GM21619 (cell line): ENCODE measurements at regions not wholly inside any gene's neighbourhood (a gene's known extent, or its start where the extent isn't known, plus 50 kb on each side); places are given as distances from the start of the nearest gene placed in this dataset.

ENCODE experiments used
- ATAC-seq: cut with Tn5 transposase; IDR thresholded peaks from one replicate; pipeline ENCODE4 v1.9.1; 2021; ENCODE audit not compliant: unreplicated experiment

- ATAC-seq, result no peak
Observed at GRCh38 chr4:12595986-12596385, 888.2 kb downstream of the RAB28 start.

DNA sequence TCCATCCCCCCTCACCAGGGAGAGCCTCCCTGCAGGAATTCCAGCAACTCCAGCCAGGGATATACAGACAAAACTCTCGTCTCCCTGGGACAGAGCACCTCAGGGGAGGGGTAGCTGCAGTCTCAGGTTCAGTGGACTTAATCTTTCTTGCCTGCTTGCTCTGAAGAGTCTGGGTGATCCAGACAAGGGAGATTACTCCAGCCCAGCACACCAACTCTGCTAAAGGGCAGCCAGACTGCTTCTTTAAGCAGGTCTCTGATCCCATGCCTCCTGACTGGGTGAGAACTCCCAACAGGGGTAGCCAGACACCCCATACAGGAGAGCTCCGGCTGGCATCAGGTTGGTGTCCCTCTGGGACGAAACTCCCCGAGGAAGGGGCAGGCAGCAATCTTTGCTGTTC is 888.7 kb downstream of the RAB28 start:
- no peak for ATAC-seq

GRCh38 chr4:12588582-12588981 is 895.6 kb downstream of the RAB28 start:
- ATAC-seq, result no peak

DNA sequence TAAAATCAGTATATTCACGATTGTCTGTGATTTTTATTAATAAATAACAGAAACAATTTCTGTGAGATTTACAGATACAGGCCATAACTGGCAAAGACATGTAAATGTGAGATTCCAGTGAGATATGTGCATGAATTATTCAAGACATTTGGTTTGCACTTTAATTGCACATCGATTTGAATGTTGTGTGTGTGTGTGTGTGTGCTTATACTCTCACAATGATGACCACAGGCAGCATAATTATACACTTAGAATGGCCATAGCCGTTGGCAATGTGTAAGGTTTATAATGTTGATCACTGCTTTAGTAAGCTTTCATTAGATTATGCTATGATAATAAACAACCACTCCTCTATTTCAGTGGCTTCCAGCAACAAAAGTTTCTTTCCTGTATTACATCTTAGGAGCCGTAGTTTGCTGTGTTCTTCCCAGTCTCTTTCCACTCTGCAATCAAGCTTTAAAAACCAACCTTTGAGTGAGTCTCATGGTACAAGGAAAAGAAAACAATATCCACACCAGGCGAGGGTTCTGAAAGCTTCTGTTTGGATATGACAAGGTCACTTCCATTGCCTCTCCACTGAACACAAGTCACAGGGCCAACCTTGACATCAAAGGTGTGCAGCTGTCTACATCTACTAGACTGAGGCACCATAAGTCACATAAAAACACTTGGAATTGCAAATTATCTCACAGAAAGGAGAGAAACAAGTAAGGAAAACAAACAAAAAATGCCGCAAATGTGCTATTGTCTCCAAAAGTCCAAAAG is 897.7 kb downstream of the RAB28 start:
- ATAC-seq, result no peak

GRCh38 chr4:12584116-12584875 is 899.8 kb downstream of the RAB28 start:
- no peak for ATAC-seq

- no peak for ATAC-seq
Observed at GRCh38 chr4:12583275-12583674, 900.9 kb downstream of the RAB28 start.

DNA sequence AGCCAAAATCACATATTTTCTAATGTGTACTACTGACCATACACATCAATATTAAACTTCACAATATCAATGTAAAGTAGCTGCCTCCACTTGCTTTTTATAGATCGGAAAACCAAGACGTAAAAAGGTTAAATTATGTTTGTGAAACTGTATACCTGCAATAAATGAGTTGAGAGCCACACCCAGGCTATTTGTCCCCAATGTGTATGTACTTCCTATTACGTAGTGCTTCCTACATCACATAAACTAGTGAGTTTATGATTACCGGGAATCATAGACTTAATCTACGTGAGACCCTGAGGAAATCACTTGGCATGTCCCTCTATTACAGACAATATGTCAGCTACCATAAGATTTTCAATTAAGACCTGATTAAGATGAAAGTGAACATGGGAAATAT is 903.4 kb downstream of the RAB28 start:
- ATAC-seq, result no peak

- no peak for ATAC-seq
Observed at GRCh38 chr4:12579172-12579571, 905.0 kb downstream of the RAB28 start.

DNA sequence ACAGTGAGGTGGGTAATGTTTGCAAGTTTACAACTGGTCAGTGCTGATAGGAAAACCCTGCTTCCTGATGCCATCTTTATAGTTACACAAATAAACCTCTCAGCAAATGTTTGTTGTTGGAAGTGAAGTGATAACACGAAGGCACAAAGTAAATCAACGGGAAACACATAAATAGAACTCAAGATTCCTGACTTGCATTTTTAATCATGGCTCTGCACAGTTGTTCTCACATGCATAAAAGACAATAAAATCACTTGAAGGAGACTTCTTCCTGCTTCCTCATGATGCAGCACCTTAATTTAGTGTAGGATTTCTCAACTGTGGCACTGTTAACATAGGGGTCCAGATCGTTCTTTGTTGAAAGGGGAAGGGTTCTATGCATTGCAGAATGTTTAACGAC is 907.7 kb downstream of the RAB28 start:
- ATAC-seq, result no peak

GRCh38 chr4:12573716-12574115 is 910.4 kb downstream of the RAB28 start:
- ATAC-seq, result no peak

GRCh38 chr4:12562476-12563140 is 921.5 kb downstream of the RAB28 start:
- ATAC-seq, result no peak

- no peak for ATAC-seq
Observed at GRCh38 chr4:12562021-12562420, 922.1 kb downstream of the RAB28 start.

- ATAC-seq, result no peak
Observed at GRCh38 chr4:12555011-12555410, 929.1 kb downstream of the RAB28 start.

GRCh38 chr4:12548678-12549077 is 935.5 kb downstream of the RAB28 start:
- no peak for ATAC-seq

DNA sequence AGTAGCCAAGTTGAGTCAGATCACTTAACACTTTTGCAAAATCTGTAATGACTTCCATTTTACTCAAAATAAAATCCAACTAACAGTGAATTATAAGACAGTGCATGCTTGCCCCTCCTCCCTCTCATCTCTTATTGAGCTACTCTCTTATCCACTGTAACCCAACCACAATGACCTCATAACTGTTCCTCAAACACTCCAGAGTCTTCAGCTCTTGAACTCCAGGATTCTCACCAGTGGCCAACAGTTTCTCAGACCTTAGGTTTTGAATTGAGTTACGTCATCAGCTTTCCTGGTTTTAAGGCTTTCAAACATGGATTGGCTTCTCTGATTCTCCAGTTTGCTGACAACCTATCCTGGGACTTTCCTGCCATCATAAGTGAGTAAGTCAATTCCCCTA is 938.3 kb downstream of the RAB28 start:
- ATAC-seq, result no peak

GRCh38 chr4:12538162-12538561 is 946.0 kb downstream of the RAB28 start:
- ATAC-seq, result no peak

DNA sequence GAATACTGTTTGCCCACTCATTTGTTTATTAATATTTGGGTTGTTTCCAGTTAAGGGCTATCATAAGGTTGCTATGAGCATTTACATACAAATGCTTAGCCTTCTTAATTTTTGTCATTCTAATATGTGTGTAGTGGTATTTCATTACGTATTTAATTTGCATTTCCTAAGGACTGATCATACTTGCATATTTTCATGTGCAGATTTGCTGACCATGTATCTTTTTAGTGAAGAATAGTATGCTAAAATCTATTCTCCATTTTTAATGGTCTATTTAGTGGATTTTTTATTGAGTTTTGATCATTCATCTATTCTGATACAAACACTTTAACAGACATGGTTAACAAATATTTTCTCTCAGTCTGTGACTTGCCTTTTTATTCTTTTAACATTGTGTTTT is 949.5 kb downstream of the RAB28 start:
- no peak for ATAC-seq

DNA sequence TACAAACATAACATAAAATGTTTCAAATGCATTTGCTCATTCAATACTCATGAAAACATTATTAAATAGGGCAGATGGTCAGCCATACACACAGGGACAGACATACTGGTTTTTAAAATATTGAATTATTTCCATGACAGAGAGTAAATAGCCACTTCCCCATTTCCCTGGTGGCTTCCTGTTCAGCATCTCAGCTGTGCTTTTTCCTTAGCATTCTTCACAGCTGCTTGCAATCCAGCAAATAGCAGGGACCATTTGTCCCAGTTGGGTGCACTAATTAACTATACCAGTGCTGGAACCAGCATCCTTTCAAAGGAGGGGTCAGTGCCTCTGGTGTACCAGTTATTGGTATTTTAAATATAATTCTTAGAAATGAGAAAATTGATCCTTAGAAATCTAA is 964.7 kb downstream of the RAB28 start:
- no peak for ATAC-seq

GRCh38 chr4:12507868-12508481 is 976.2 kb downstream of the RAB28 start:
- no peak for ATAC-seq

GRCh38 chr4:12500409-12500808 is 983.7 kb downstream of the RAB28 start:
- ATAC-seq, result no peak

DNA sequence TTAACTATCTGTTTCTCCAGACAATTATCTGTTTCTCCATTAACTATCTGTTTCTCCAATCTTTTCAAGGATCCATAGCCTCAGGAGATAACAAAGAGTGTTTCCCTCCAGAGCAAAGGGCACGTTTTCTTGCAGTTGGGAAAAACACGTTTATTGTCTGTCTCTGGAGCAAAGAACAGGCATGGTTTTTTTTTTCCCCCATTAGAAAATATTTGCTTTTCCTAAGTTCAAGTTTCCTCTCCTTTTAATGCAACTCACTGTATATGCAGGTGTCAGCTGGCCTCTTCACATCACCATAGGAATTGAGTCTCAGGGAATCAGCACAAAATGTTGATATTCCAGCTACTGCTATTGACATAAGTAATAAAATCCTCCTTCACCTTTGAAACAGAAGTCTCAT is 984.4 kb downstream of the RAB28 start:
- no peak for ATAC-seq

DNA sequence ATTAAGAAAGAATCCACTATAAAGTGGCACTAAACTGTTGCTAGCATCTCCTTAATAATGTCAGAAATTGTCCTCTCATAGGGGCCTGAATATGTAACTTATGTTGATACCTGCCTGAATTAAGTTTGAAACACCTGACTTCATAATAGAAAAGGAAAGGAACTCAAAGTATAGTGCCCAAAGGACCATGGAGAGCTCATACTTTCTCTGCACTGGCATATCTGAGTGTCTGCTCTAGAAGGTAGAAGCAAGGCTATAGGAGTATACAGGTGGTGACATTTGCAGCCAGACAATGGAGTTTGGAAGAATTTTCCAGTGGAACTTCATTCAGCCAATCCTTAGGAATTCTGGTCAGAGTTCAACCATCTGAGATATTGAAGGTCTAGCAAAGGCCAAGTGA is 988.9 kb downstream of the RAB28 start:
- no peak for ATAC-seq
